H1 (cell line): ENCODE measurements at regions not wholly inside any gene's neighbourhood (a gene's known extent, or its start where the extent isn't known, plus 50 kb on each side); places are given as distances from the start of the nearest gene placed in this dataset.

ENCODE experiments used
- CTCF ChIA-PET: fragments of 300-600 bp; sonication (Branson Sonifier 250); formaldehyde crosslinking; loops from one replicate; lab custom pipeline; 2021; ENCODE audit not compliant: partially characterized antibody; lab: Charles Lee
- POLR2A ChIA-PET: fragments of 300-600 bp; sonication (Branson Sonifier 250); formaldehyde crosslinking; loops from one replicate; lab custom pipeline; 2021; ENCODE audit warnings: inconsistent platforms; ENCODE audit not compliant: partially characterized antibody; lab: Charles Lee
- DNase-seq, 2 experiments: peaks; one replicate each; pipeline versions ENCODE4 v3.0.0 to v3.0.0-alpha.2; 2010 to 2022; ENCODE audit warnings: low spot score in 2 of 2, low read depth in 1 of 2, mixed read lengths in 1 of 2
- FAIRE-seq: peaks from 2 replicates; lab custom pipeline; 2011; peaks lifted over from hg19 to GRCh38; lab: Jason Lieb, UNC
- H2AFZ ChIP-seq: 2 replicates; pipeline ENCODE4 v1.8.1; 2012; ENCODE audit warnings: low read length, inconsistent platforms
- H2AK5ac ChIP-seq: 2 replicates; pipeline ENCODE4 v1.6.1; 2013; ENCODE audit warnings: low read depth, low read length
- H2BK120ac ChIP-seq: replicated peaks from 2 replicates; pipeline ENCODE3; 2013; ENCODE audit warnings: low read depth, low read length, inconsistent platforms
- H2BK12ac ChIP-seq: 2 replicates; pipeline ENCODE4 v1.6.1; 2013; ENCODE audit warnings: low read depth, low read length
- H2BK15ac ChIP-seq: 2 replicates; pipeline ENCODE4 v1.6.1; 2013; ENCODE audit warnings: low read length
- H2BK20ac ChIP-seq: 2 replicates; pipeline ENCODE4 v1.6.1; 2013; ENCODE audit warnings: low read length
- H2BK5ac ChIP-seq: 2 replicates; pipeline ENCODE4 v1.6.1; 2013; ENCODE audit warnings: low read depth, low read length
- H3K14ac ChIP-seq: 2 replicates; pipeline ENCODE4 v1.6.1; 2013; ENCODE audit warnings: inconsistent platforms; ENCODE audit not compliant: insufficient read length
- H3K18ac ChIP-seq: 2 replicates; pipeline ENCODE4 v1.6.1; 2013; ENCODE audit warnings: low read length; ENCODE audit errors: extremely low read depth
- H3K23ac ChIP-seq: 2 replicates; pipeline ENCODE4 v1.6.1; 2013; ENCODE audit warnings: inconsistent platforms; ENCODE audit not compliant: insufficient read length
- H3K23me2 ChIP-seq: 2 replicates; pipeline ENCODE4 v1.6.1; 2013; ENCODE audit warnings: low read depth, low read length
- H3K27ac ChIP-seq: 2 replicates; pipeline ENCODE4 v1.6.1; 2011; ENCODE audit warnings: low read depth, low read length, inconsistent platforms
- H3K27me3 ChIP-seq, 4 experiments: replicated peaks in 1 of 4; 1 replicate in 1 of 4; 2 replicates in 3 of 4; pipeline versions ENCODE4 v1.6.1 to v1.8.1; 2011 to 2013; ENCODE audit warnings: low read length in 3 of 4, mild to moderate bottlenecking in 3 of 4, inconsistent platforms in 2 of 4, mixed read lengths in 2 of 4, moderate library complexity in 1 of 4; ENCODE audit not compliant: control insufficient read depth in 3 of 4, insufficient read depth in 3 of 4; ENCODE audit errors: extremely low read depth in 1 of 4
- H3K36me3 ChIP-seq, 4 experiments: 2 replicates each; pipeline versions ENCODE4 v1.6.1 to v1.8.1; 2011 to 2013; ENCODE audit warnings: mild to moderate bottlenecking in 4 of 4, low read length in 3 of 4, moderate library complexity in 2 of 4, control low read depth in 1 of 4, inconsistent platforms in 1 of 4; ENCODE audit not compliant: insufficient read depth in 4 of 4, control insufficient read depth in 2 of 4
- H3K4ac ChIP-seq: replicated peaks from 2 replicates; pipeline ENCODE3; 2013; ENCODE audit warnings: low read length, low read depth, mixed read lengths, inconsistent platforms; ENCODE audit not compliant: insufficient read length
- H3K4me1 ChIP-seq, 4 experiments: replicated peaks in 1 of 4; 1 replicate in 1 of 4; 2 replicates in 3 of 4; pipeline versions ENCODE4 v1.6.1 to v1.8.1; 2011 to 2013; ENCODE audit warnings: low read length in 3 of 4, inconsistent platforms in 2 of 4, mixed read lengths in 1 of 4; ENCODE audit not compliant: insufficient read depth in 4 of 4, control insufficient read depth in 3 of 4
- H3K4me2 ChIP-seq, 2 experiments: 2 replicates each; pipeline versions ENCODE4 v1.6.1 to v1.8.1; 2011 to 2013; ENCODE audit warnings: low read depth in 2 of 2, low read length in 2 of 2, control low read depth in 1 of 2, inconsistent platforms in 1 of 2, mild to moderate bottlenecking in 1 of 2; ENCODE audit not compliant: insufficient read depth in 1 of 2
- H3K4me3 ChIP-seq, 4 experiments: fragments of 200-600, 300-600 bp in 1 of 4; sonication (generic), shearing (Covaris generic), sonication (Bioruptor Twin) in 1 of 4; 2 replicates each; pipeline versions ENCODE4 v1.5.1 to v1.8.1; 2011 to 2016; ENCODE audit warnings: low read length in 4 of 4, low read depth in 3 of 4, control low read depth in 2 of 4, inconsistent platforms in 2 of 4, mild to moderate bottlenecking in 2 of 4, mixed read lengths in 1 of 4, moderate library complexity in 1 of 4; ENCODE audit not compliant: insufficient read depth in 2 of 4; ENCODE audit errors: extremely low read depth in 1 of 4
- H3K56ac ChIP-seq: replicated peaks from 2 replicates; pipeline ENCODE3; 2013; ENCODE audit warnings: low read depth, mild to moderate bottlenecking, mixed read lengths, low read length, inconsistent platforms; ENCODE audit not compliant: insufficient read length
- H3K79me1 ChIP-seq: 2 replicates; pipeline ENCODE4 v1.6.1; 2013; ENCODE audit warnings: low read depth, low read length, control low read depth
- H3K79me2 ChIP-seq, 2 experiments: 2 replicates each; pipeline versions ENCODE4 v1.6.1 to v1.8.1; 2012 to 2013; ENCODE audit warnings: low read length in 2 of 2, mild to moderate bottlenecking in 2 of 2, inconsistent platforms in 1 of 2; ENCODE audit not compliant: insufficient read depth in 2 of 2, control insufficient read depth in 1 of 2
- H3K9ac ChIP-seq, 4 experiments: replicated peaks in 1 of 4; 1 replicate in 1 of 4; 2 replicates in 3 of 4; pipeline versions ENCODE4 v1.6.1 to v1.8.1; 2011 to 2013; ENCODE audit warnings: low read depth in 3 of 4, low read length in 3 of 4, control low read depth in 2 of 4, mild to moderate bottlenecking in 2 of 4, moderate library complexity in 2 of 4, inconsistent platforms in 1 of 4; ENCODE audit errors: extremely low read depth in 1 of 4
- H3K9me3 ChIP-seq, 2 experiments: 2 replicates each; pipeline versions ENCODE4 v1.6.1 to v1.8.1; 2012 to 2013; ENCODE audit warnings: mild to moderate bottlenecking in 2 of 2, moderate library complexity in 2 of 2, control low read depth in 1 of 2, inconsistent platforms in 1 of 2, low read depth in 1 of 2, low read length in 1 of 2, mixed read lengths in 1 of 2; ENCODE audit not compliant: insufficient read depth in 2 of 2
- H4K20me1 ChIP-seq, 2 experiments: replicated peaks in 1 of 2; 2 replicates each; pipeline versions ENCODE3 to v1.8.1; 2011 to 2013; ENCODE audit warnings: inconsistent platforms in 2 of 2, low read length in 2 of 2, mild to moderate bottlenecking in 1 of 2; ENCODE audit not compliant: insufficient read depth in 2 of 2, control insufficient read depth in 1 of 2
- H4K5ac ChIP-seq: 2 replicates; pipeline ENCODE4 v1.6.1; 2013; ENCODE audit warnings: low read length, low read depth, mixed read lengths, inconsistent platforms; ENCODE audit not compliant: insufficient read length
- H4K8ac ChIP-seq: 2 replicates; pipeline ENCODE4 v1.8.0; 2013; ENCODE audit warnings: mild to moderate bottlenecking, moderate library complexity, low read length, inconsistent platforms; ENCODE audit not compliant: insufficient read depth; ENCODE audit errors: extremely low read depth
- H4K91ac ChIP-seq: replicated peaks from 2 replicates; pipeline ENCODE3; 2013; ENCODE audit warnings: low read length, mixed read lengths, inconsistent platforms; ENCODE audit not compliant: insufficient read length
- HDAC6 ChIP-seq: IDR thresholded peaks from one replicate; pipeline ENCODE4 v1.7.1; 2012; ENCODE audit warnings: low read depth, mild to moderate bottlenecking, inconsistent platforms, low read length, moderate library complexity
- RAD21 ChIP-seq, 2 experiments: IDR thresholded peaks in 1 of 2; conservative IDR thresholded peaks in 1 of 2; 2 replicates each; pipeline ENCODE4 v1.6.1; 2011; ENCODE audit warnings: low read depth in 2 of 2, low read length in 2 of 2, improper control_type of control experiment in 1 of 2, inconsistent platforms in 1 of 2, mild to moderate bottlenecking in 1 of 2, moderate library complexity in 1 of 2
- SIN3A ChIP-seq, 2 experiments: IDR thresholded peaks in 1 of 2; conservative IDR thresholded peaks in 1 of 2; 2 replicates each; pipeline ENCODE4 v1.6.1; 2011 to 2012; ENCODE audit warnings: low read length in 2 of 2, improper control_type of control experiment in 1 of 2, low read depth in 1 of 2, mild to moderate bottlenecking in 1 of 2
- SIRT6 ChIP-seq: IDR thresholded peaks from one replicate; pipeline ENCODE4 v1.7.1; 2012; ENCODE audit warnings: low read length, inconsistent platforms
- WGBS, 2 experiments: shearing (Covaris generic) in 1 of 2; methylation state at CpG; one replicate each; pipeline versions ENCODE4 v1.1.6 to v1.1.7; 2013 to 2015; ENCODE audit warnings: low lambda C conversion rate in 2 of 2, mixed read lengths in 2 of 2, inconsistent platforms in 1 of 2, low coverage in 1 of 2, missing lambda C conversion rate in 1 of 2; ENCODE audit not compliant: insufficient replicate concordance in 2 of 2, insufficient coverage in 1 of 2, insufficient read length in 1 of 2; ENCODE audit errors: extremely low coverage in 1 of 2, missing lambda C conversion rate in 1 of 2; 5-methylcytosine and 5-hydroxymethylcytosine counted together

GRCh38 chr3:145427355-145427754, 733.6 kb downstream of the PLOD2 start:
- Histone ChIP-seq H4K20me1 (no peaks in the 10 kb centered on the region), H2BK15ac (no peak overlapping the region), H4K8ac (no peak overlapping the region), H2BK12ac (no peak overlapping the region), H3K9me3 (no peaks in the 10 kb centered on the region), H4K91ac (no peak overlapping the region), H4K5ac (no peak overlapping the region), H2AFZ (peak overlapping the region; percentile 49; the same call in 1 of the 2 replicates), H3K4me3 (no peak overlapping the region), H3K23ac (no peak overlapping the region), H2BK5ac (no peak overlapping the region), H3K4me1 (no peaks in the 10 kb centered on the region), H2BK120ac (no peak overlapping the region), H3K56ac (no peak overlapping the region), H3K27me3 (no peaks in the 10 kb centered on the region), H3K36me3 (no peaks in the 10 kb centered on the region), H3K14ac (no peak overlapping the region), H2BK20ac (no peak overlapping the region), H3K23me2 (no peaks in the 10 kb centered on the region), H3K27ac (no peak overlapping the region), H3K4ac (no peak overlapping the region), H3K79me2 (no peaks in the 10 kb centered on the region), H3K9ac (no peak overlapping the region), H3K18ac (no peak overlapping the region), H3K79me1 (no peaks in the 10 kb centered on the region), H2AK5ac (no peak overlapping the region), H3K4me2 (no peak overlapping the region)
- DNase-seq (no peak), FAIRE-seq (no peak)
- TF ChIP-seq SIN3A (conservative IDR thresholded peaks at IDR 0.05 in 1 of 2, IDR thresholded peaks at IDR 0.05 in 1 of 2; ENCODE audit: low read depth in 1 of 2, low read length in 2 of 2) (no peak), RAD21 (IDR thresholded peaks at IDR 0.05 in 1 of 2, conservative IDR thresholded peaks at IDR 0.05 in 1 of 2; ENCODE audit: low read depth in 2 of 2, low read length in 2 of 2) (no peak), SIRT6 (no peak), HDAC6 (no peak)
- ChIA-PET POLR2A (no interaction called here), CTCF (interaction anchor here (1.9 kb wide), 1 partner anchor 12 kb away, joined by 5 read pairs; no protein-coding TSS in a partner anchor)
- 99% methylated on average over 9 of the region's 10 CpGs; no CpG with 5 or more reads in 1 of the 2 experiments for WGBS, 2 experiments
